SK-N-MC (cell line): ENCODE measurements at regions not wholly inside any gene's neighbourhood (a gene's known extent, or its start where the extent isn't known, plus 50 kb on each side); places are given as distances from the start of the nearest gene placed in this dataset.

Source experiments
- EZH2 ChIP-seq: fragments of 200-600 bp; sonication (generic); IDR thresholded peaks from one replicate; pipeline ENCODE4 v1.6.1; 2017; ENCODE audit warnings: antibody characterized with exemption
- POLR2AphosphoS5 ChIP-seq: IDR thresholded peaks from 2 replicates; pipeline ENCODE4 v1.6.1; 2012; ENCODE audit warnings: mild to moderate bottlenecking, low read depth, low read length, borderline replicate concordance

- no peak for TF ChIP-seq EZH2
- TF ChIP-seq POLR2AphosphoS5: no peak
These were observed 76.6 kb upstream of the CXXC4 start for GRCh38 chr4:104571341-104571740.
